GM12864 (cell line): ENCODE measurements at regions not wholly inside any gene's neighbourhood (a gene's known extent, or its start where the extent isn't known, plus 50 kb on each side); places are given as distances from the start of the nearest gene placed in this dataset.

Experiments used
- DNase-seq: peaks from one replicate; pipeline ENCODE4 v3.0.0-alpha.2; 2011; ENCODE audit warnings: low read depth
- H3K4me3 ChIP-seq: 2 replicates; pipeline ENCODE4 v1.5.1; 2011; ENCODE audit warnings: mild to moderate bottlenecking, low read depth, low read length, control low read depth
- TF ChIP-seq, protein P1 (sequence below): IDR thresholded peaks from 2 replicates; pipeline ENCODE4 v1.5.1; 2011; ENCODE audit warnings: low read depth, mild to moderate bottlenecking, moderate library complexity, low read length, control low read depth, inconsistent platforms; ENCODE audit errors: missing control alignments

DNA sequence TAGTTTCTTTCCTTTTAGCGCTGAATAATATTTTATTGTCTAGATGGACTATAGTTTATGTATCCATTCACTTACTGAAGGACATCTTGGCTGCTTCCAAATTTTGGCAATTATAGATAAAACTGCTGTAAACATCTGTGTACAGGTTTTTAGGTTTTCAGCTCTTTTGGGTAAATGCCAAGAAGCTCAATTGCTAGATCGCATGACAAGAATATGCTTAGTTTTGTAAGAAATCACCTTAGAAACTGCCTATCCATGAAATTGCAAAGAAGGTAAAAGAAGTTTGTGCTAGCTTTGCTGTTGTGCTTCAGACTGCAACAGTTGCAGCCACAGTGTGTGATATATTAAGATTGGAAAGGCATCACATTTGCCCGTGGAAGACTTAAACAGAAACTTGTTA is 103.2 kb upstream of the TNS3 start:
- TF ChIP-seq, protein P1, sequence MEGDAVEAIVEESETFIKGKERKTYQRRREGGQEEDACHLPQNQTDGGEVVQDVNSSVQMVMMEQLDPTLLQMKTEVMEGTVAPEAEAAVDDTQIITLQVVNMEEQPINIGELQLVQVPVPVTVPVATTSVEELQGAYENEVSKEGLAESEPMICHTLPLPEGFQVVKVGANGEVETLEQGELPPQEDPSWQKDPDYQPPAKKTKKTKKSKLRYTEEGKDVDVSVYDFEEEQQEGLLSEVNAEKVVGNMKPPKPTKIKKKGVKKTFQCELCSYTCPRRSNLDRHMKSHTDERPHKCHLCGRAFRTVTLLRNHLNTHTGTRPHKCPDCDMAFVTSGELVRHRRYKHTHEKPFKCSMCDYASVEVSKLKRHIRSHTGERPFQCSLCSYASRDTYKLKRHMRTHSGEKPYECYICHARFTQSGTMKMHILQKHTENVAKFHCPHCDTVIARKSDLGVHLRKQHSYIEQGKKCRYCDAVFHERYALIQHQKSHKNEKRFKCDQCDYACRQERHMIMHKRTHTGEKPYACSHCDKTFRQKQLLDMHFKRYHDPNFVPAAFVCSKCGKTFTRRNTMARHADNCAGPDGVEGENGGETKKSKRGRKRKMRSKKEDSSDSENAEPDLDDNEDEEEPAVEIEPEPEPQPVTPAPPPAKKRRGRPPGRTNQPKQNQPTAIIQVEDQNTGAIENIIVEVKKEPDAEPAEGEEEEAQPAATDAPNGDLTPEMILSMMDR = no peak
- H3K4me3 ChIP-seq = no peak overlapping the region
- no peak for DNase-seq

DNA sequence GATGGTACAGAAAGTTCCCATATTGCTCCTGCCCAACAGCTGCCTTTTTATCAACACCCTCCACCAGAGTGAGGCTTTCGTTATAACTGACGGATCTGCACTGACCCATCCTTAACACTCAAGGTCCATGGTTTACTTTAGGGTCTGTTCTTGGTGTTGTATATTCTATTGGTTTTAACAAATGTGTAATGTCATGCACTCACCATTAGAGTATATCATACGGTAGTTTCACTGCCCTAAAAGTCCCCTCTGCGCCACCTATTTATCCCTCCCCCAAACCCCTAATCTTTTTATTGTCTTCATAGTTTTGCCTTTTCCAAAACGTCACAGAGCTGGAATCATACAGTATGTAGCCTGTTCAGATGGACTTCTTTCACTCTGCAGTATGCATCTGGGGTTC is 102.8 kb upstream of the TNS3 start:
- no peak overlapping the region for H3K4me3 ChIP-seq
- TF ChIP-seq, protein P1 = peak; percentile 6
- no peak for DNase-seq

- TF ChIP-seq, protein P1 = no peak
- no peak overlapping the region for H3K4me3 ChIP-seq
- no peak for DNase-seq
These were observed 101.6 kb upstream of the TNS3 start for GRCh38 chr7:47683485-47683898.

DNA sequence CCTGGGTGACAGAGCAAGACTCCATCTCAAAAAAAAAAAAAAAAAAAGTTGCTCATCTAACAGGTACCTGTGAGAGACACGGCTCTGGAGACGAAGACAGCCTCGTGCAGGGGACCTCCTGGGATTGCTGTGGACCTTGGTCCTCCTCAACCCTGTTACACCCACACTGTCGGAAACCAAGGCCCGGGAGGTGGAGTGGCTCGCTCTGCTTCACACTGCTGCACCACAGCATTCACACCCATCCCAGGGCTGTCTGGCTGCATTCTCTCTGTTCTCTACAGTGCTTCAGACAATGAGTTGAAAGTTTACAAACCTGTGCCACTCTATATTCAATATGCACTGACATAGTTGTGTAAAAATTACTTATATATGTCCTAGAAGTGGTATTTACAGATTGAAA is 101.0 kb upstream of the TNS3 start:
- TF ChIP-seq, protein P1 = no peak
- DNase-seq = no peak
- no peak overlapping the region for H3K4me3 ChIP-seq

GRCh38 chr7:47681249-47681810 is 99.4 kb upstream of the TNS3 start:
- DNase-seq = no peak
- TF ChIP-seq, protein P1 = no peak
- H3K4me3 ChIP-seq = no peak overlapping the region

DNA sequence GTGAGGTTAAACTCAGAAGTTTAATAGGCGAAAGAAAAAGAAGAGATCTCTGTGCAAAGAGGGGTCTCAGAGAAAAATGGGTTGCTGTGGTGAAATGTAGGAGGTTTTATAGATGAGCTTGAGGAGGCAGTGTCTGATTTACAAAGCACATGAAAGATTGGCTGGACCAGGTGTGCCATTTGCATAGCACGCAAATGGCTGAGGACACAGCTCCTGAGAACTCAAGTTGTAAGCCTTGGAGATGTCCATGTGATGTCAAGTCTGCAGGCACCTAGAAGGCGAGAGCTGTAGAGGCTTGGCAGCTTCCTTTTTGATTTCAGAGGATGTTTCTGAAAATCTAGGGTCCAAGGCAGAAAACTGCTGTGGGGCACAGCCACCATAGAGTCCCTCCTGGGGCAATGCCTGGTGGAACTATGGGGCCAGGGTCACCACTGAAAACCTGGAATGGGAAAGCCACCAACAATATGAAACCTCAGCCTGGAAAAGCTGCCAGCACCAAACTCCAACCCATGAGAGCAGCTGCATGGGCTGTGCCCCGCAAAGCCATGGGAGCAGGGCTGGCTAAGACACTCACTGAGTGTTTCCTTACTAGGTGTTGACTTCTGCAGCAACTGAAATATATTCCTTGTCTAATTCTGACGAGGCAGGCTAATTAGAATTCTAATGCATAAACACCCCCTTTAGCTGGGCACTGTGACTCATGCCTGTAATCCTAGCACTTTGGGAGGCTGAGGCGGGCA is 96.9 kb upstream of the TNS3 start:
- TF ChIP-seq, protein P1 = no peak
- no peak for DNase-seq
- no peak overlapping the region for H3K4me3 ChIP-seq

GRCh38 chr7:47677664-47678063 is 95.8 kb upstream of the TNS3 start:
- no peak for DNase-seq
- no peak overlapping the region for H3K4me3 ChIP-seq
- TF ChIP-seq, protein P1 = no peak
